ENCODE measurements at regions not wholly inside any gene's neighbourhood (a gene's known extent, or its start where the extent isn't known, plus 50 kb on each side); places are given as distances from the start of the nearest gene placed in this dataset.

GRCh38 chr15:25091421-25092158 is 136.8 kb downstream of the SNRPN start:
- no peak overlapping the region for H3K23ac ChIP-seq (ENCODE audit: low read depth, low read length)
- no peak overlapping the region for H3K4ac ChIP-seq (ENCODE audit: low read depth, low read length)
- H2BK15ac ChIP-seq (ENCODE audit: low read depth, low read length) = no peak overlapping the region
- no peak for TF ChIP-seq CHD1 (IDR thresholded peaks at IDR 0.05; ENCODE audit: low read depth, low read length)
- no peak for TF ChIP-seq NFE2L2 (IDR thresholded peaks at IDR 0.05; ENCODE audit: low read depth, low read length)
- no peak for TF ChIP-seq CEBPB (IDR thresholded peaks at IDR 0.05; ENCODE audit: low read depth, low read length)
- no peak for TF ChIP-seq MXI1 (IDR thresholded peaks at IDR 0.05; ENCODE audit: borderline replicate concordance, low read depth, low read length)
- TF ChIP-seq MAZ (IDR thresholded peaks at IDR 0.05; ENCODE audit: borderline replicate concordance, low read depth, low read length) = no peak
- no peak for TF ChIP-seq RFX5 (IDR thresholded peaks at IDR 0.05; ENCODE audit: low read depth, low read length)
- TF ChIP-seq BHLHE40 (IDR thresholded peaks at IDR 0.05; ENCODE audit: low read depth, low read length) = no peak
- no peak for TF ChIP-seq ELK1 (IDR thresholded peaks at IDR 0.05; ENCODE audit: borderline replicate concordance, low read depth, low read length)
- TF ChIP-seq RCOR1 (IDR thresholded peaks at IDR 0.05; ENCODE audit: insufficient replicate concordance, low read length) = no peak
- TF ChIP-seq SMC3 (IDR thresholded peaks at IDR 0.05; ENCODE audit: low read depth, low read length) = no peak
- TF ChIP-seq RAD21 (IDR thresholded peaks at IDR 0.05; ENCODE audit: low read length) = no peak
- H3K36me3 ChIP-seq (ENCODE audit: control insufficient read depth, insufficient read depth, low read length) = peaks cover 75% of the 10 kb centered on the region
- no peak overlapping the region for H2AK5ac ChIP-seq (ENCODE audit: low read depth, low read length)
- H2AK9ac ChIP-seq (replicated peaks; ENCODE audit: low read depth, low read length, poor library complexity) = no peak overlapping the region
- WGBS, 2 experiments (ENCODE audit: extremely low coverage in 2 of 2, insufficient read length in 1 of 2) = no CpG with 5 or more reads among the region's 12 CpGs
- no peak overlapping the region for H3K9ac ChIP-seq (ENCODE audit: low read depth, low read length)
- H3K4me2 ChIP-seq (ENCODE audit: low read depth, low read length) = no peak overlapping the region
- no TSS peak for BruUV-seq (replicated peaks)
- no peak overlapping the region for H4K8ac ChIP-seq (ENCODE audit: low read depth in 2 of 2, low read length in 2 of 2)
- peaks cover 52% of the 10 kb centered on the region for H3K9me3 ChIP-seq (ENCODE audit: control insufficient read depth, insufficient read depth, low read length)
- no peak overlapping the region for H2BK20ac ChIP-seq (ENCODE audit: low read depth, low read length)
- ATAC-seq (ENCODE audit: low read depth) = no peak
- DNase-seq = no peak
- no peak overlapping the region for H2AFZ ChIP-seq (replicated peaks; ENCODE audit: low read length, poor library complexity)
- H3K18ac ChIP-seq (ENCODE audit: low read depth, low read length) = no peak overlapping the region
- no peaks in the 10 kb centered on the region for H3K4me1 ChIP-seq (ENCODE audit: control insufficient read depth, insufficient read depth, low read length)
- no peak overlapping the region for H4K5ac ChIP-seq (ENCODE audit: low read depth, low read length)
- ChIA-PET POLR2A (ENCODE audit: unreplicated experiment) (no interaction called here), CTCF (no interaction called here)
- H3K79me1 ChIP-seq (ENCODE audit: low read depth in 1 of 2, low read length in 2 of 2) = no peaks in the 10 kb centered on the region; a peak in 1 of 4 replicates
- H3K14ac ChIP-seq (replicated peaks; ENCODE audit: low read depth, low read length) = no peak overlapping the region
- no peak overlapping the region for H3K4me3 ChIP-seq (ENCODE audit: insufficient read depth, low read depth, low read length)
- no peak overlapping the region for H3K56ac ChIP-seq (ENCODE audit: extremely low read depth, insufficient read depth, low read length)
- dilution Hi-C loops (cut with HindIII; ENCODE audit: low sequenced_read_pairs, unreplicated experiment) = no loop called here
- intact Hi-C loops (cut with micrococcal nuclease) = loop anchor here (10.0 kb wide), 1 partner anchor 57 kb away; no protein-coding TSS in a partner anchor
- H2BK120ac ChIP-seq (ENCODE audit: low read depth, low read length) = no peak overlapping the region
- H2BK5ac ChIP-seq (ENCODE audit: low read depth, low read length, poor library complexity, severe bottlenecking) = no peak overlapping the region
- in situ Hi-C loops (cut with MboI; ENCODE audit: low sequenced_read_pairs) = no loop called here
- no peaks in the 10 kb centered on the region for H4K20me1 ChIP-seq (ENCODE audit: insufficient read depth, low read length)
- no peaks in the 10 kb centered on the region for H3K27me3 ChIP-seq (ENCODE audit: control insufficient read depth, insufficient read depth, low read length)
- no peak overlapping the region for H4K91ac ChIP-seq (ENCODE audit: insufficient read depth, low read depth, low read length)
- no peak overlapping the region for H3K27ac ChIP-seq (ENCODE audit: insufficient read depth, low read length)
- no peaks in the 10 kb centered on the region for H3K9me1 ChIP-seq (ENCODE audit: insufficient read depth, low read length)
